Lower lobe of right lung (tissue), 2 donors: ENCODE measurements at regions not wholly inside any gene's neighbourhood (a gene's known extent, or its start where the extent isn't known, plus 50 kb on each side); places are given as distances from the start of the nearest gene placed in this dataset.
A peak's percentile ranks its signal among the peaks of the same experiment; 100 is the strongest.

Experiments
- ATAC-seq, 2 donors: fragments of 200-7000 bp; cut with Tn5 transposase; one replicate each; pipeline ENCODE4 v1.9.1; 2020 to 2022; ENCODE audit warnings: mild to moderate bottlenecking in 2 of 2, moderate library complexity in 2 of 2
- DNase-seq: peaks from one replicate; pipeline ENCODE4 v3.0.0-alpha.2; 2020
- H3K27ac ChIP-seq: fragments of 200-600 bp; one replicate; pipeline ENCODE4 v1.8.0; 2022
- H3K27me3 ChIP-seq: fragments of 200-600 bp; one replicate; pipeline ENCODE4 v1.8.0; 2022; ENCODE audit warnings: low read depth
- H3K36me3 ChIP-seq: fragments of 200-600 bp; one replicate; pipeline ENCODE4 v1.8.0; 2022; ENCODE audit warnings: mild to moderate bottlenecking
- H3K4me1 ChIP-seq: fragments of 200-600 bp; one replicate; pipeline ENCODE4 v1.8.0; 2022
- H3K4me3 ChIP-seq: fragments of 200-600 bp; one replicate; pipeline ENCODE4 v1.8.0; 2022; ENCODE audit warnings: mild to moderate bottlenecking
- H3K9me3 ChIP-seq: fragments of 200-600 bp; one replicate; pipeline ENCODE4 v1.8.0; 2022
- intact Hi-C: fragments of 100-400 bp; cut with DNase I; formaldehyde crosslinking; loops from one replicate; pipeline ENCODE4 v1.11.0; 2022
- TF ChIP-seq, protein P1 (sequence below): fragments of 200-600 bp; IDR thresholded peaks from one replicate; pipeline ENCODE4 v1.8.0; 2022; ENCODE audit warnings: antibody characterized with exemption, mild to moderate bottlenecking
- donor health status: DM: no; HTN: yes; CAD: no; lungs with severe emphysema.

DNA sequence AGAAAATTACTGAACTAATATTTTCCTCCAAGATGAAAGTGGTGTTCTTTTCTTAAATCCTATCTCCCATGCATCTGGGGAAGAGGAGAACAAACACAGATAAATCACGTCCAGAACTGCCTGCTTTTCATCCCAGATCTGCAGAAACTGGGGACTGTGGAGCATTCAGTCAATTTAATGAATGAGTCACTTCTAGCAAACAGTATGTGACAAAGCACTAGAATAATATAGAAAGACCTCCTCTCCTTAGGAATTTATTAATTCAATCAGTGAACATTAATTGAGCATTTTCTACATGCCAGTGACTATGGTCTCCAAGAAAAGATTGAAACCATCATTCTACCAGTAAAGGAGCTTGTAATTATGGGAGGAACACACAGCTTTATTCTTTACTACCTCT, 693.4 kb upstream of the ID2 start:
- H3K4me1 ChIP-seq: no peaks in the 10 kb centered on the region
- ATAC-seq: no peak
- intact Hi-C loops: no loop called here
- TF ChIP-seq, protein P1, sequence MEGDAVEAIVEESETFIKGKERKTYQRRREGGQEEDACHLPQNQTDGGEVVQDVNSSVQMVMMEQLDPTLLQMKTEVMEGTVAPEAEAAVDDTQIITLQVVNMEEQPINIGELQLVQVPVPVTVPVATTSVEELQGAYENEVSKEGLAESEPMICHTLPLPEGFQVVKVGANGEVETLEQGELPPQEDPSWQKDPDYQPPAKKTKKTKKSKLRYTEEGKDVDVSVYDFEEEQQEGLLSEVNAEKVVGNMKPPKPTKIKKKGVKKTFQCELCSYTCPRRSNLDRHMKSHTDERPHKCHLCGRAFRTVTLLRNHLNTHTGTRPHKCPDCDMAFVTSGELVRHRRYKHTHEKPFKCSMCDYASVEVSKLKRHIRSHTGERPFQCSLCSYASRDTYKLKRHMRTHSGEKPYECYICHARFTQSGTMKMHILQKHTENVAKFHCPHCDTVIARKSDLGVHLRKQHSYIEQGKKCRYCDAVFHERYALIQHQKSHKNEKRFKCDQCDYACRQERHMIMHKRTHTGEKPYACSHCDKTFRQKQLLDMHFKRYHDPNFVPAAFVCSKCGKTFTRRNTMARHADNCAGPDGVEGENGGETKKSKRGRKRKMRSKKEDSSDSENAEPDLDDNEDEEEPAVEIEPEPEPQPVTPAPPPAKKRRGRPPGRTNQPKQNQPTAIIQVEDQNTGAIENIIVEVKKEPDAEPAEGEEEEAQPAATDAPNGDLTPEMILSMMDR: no peak
- DNase-seq: no peak
- no peak overlapping the region for H3K4me3 ChIP-seq
- no peaks in the 10 kb centered on the region for H3K27me3 ChIP-seq
- no peaks in the 10 kb centered on the region for H3K9me3 ChIP-seq
- no peak overlapping the region for H3K27ac ChIP-seq
- no peaks in the 10 kb centered on the region for H3K36me3 ChIP-seq

- Histone ChIP-seq H3K9me3 (no peaks in the 10 kb centered on the region), H3K36me3 (no peaks in the 10 kb centered on the region), H3K4me3 (no peak overlapping the region), H3K27ac (no peak overlapping the region), H3K4me1 (no peaks in the 10 kb centered on the region), H3K27me3 (no peaks in the 10 kb centered on the region)
- DNase-seq (no peak), ATAC-seq (peak in 1 of 2 donors; percentile 13)
- intact Hi-C loops: no loop called here
- TF ChIP-seq, protein P1: no peak
Measured at GRCh38 chr2:7989823-7990222, 692.0 kb upstream of the ID2 start.

DNA sequence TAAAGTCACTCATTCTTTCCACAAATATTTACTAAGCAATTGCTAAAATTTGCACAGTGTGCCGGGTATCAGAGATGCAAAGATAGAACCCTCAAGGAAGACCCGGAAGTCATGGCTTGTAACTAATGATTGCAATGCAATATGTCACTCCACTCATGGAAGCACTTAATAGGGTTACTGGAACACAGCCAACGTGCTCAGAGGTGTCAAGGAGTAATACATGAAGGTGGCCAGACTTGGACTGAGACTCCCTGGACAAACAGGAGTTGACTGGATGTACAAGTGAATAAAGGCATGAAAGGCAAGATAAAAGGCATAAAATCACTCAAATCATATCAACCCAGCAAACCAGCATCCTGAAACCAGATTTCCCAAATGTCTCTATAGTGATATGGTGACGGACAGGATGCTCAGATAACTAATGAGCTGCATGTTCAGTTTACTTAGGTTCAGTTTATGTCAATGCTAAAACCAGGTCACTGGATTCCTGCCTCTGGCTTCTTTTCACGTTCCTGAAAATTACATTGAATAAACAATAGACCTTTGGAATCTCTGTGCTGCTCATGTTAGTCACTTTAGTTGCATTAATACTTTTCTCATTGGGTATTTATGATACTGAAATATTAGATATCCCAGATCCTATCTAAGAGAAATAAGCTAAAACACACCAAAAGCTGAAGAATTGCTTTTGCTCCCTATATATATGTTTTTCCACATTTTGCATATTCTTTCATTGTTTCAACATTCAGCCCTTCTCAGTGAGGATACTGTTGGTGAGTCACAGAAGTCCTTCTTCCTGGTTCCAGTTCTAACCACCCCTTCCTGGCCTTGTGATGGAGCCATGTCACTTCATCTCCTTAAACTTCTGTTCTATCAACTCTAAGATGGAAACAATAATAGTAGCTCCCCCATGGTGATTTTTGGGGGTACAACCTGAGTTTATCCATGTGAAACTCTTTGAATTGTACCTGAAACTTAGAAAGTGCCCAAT, 688.9 kb upstream of the ID2 start:
- no peak overlapping the region for H3K27ac ChIP-seq
- intact Hi-C loops: no loop called here
- DNase-seq (no peak), ATAC-seq (no peak)
- TF ChIP-seq, protein P1: no peak
- H3K9me3 ChIP-seq: no peaks in the 10 kb centered on the region
- no peaks in the 10 kb centered on the region for H3K36me3 ChIP-seq
- no peaks in the 10 kb centered on the region for H3K4me1 ChIP-seq
- H3K4me3 ChIP-seq: no peak overlapping the region
- no peaks in the 10 kb centered on the region for H3K27me3 ChIP-seq

DNA sequence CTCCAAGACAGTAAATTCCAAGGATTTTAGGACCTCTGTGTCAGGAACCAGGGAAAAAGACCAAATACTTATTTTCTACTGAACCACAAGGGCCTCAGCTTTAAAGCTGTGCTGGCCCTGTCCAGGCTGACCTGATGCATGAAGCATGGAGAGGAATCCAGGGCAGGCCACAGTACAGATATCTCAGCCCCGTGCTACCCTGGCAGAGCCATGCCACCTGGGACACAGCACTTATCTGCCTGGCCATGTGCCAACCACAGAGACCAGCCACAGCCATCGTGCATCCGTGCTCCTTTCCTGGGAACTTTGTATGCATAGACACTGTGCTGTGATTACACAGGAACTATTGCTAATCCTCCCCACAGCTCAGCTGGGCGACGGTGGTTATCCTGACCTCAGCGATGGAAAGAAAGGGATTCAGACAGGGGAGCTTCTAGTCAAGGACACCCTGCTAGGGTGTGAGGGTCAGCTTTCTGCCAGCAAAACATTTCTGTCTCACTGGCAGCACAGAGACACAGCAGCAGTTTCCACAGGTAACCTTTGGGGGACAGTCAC, 687.4 kb upstream of the ID2 start:
- H3K27me3 ChIP-seq: no peaks in the 10 kb centered on the region
- DNase-seq (no peak), ATAC-seq (peak in 1 of 2 donors; percentile 11)
- H3K27ac ChIP-seq: no peak overlapping the region
- H3K4me3 ChIP-seq: no peak overlapping the region
- intact Hi-C loops: no loop called here
- H3K9me3 ChIP-seq: no peaks in the 10 kb centered on the region
- H3K4me1 ChIP-seq: no peaks in the 10 kb centered on the region
- TF ChIP-seq, protein P1: no peak
- no peaks in the 10 kb centered on the region for H3K36me3 ChIP-seq

DNA sequence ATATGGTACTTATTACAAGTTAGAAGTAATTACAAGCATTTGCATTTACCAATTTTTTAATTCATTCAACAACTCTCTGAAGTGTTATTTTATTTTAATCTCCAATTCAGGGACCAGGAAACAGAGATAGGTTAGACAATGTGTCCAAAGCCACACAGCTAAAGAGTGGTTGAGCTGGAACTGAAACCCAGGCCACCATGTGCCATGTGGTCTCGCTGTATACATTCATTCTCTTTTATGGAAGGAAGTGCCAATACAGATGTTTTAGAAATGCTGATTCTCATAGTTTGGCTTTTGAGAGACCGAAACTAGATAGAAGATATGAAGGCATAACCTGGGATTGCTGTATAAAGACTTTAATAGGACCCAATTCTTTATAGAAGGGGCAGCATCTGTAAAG, 684.6 kb upstream of the ID2 start:
- intact Hi-C loops: no loop called here
- ATAC-seq (no peak), DNase-seq (no peak)
- Histone ChIP-seq H3K36me3 (no peaks in the 10 kb centered on the region), H3K4me3 (no peak overlapping the region), H3K27ac (no peak overlapping the region), H3K9me3 (no peaks in the 10 kb centered on the region), H3K4me1 (no peaks in the 10 kb centered on the region), H3K27me3 (no peaks in the 10 kb centered on the region)
- TF ChIP-seq, protein P1: no peak
